ENCODE measurements at regions not wholly inside any gene's neighbourhood (a gene's known extent, or its start where the extent isn't known, plus 50 kb on each side); places are given as distances from the start of the nearest gene placed in this dataset.
"Not testable (repeated sequence)": the region's sequence is repeated elsewhere in the genome, so short reads cannot be mapped to it uniquely, and the experiment has no call there.

DNA sequence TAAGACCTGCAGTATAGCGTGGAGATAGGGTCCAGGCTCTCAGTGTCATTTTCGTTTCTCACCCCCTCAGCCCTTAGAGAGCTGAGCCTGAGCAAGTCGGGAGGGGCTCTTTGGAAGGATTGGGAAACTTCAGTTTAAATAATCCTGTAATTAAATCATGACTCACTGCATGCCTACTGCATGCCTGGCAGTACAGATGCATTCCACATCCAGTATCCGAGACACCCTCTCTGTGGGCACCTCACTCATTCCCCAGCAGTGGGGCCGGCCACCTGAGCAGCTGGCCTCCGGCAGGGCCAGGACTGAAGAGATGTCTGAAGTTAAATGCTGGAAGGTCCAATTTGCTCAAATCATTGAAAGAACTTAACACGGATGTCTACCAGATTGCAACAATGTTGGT is 316.6 kb downstream of the THBS2 start:
- ATAC-seq (ENCODE audit: low read depth): peak; percentile 97
- TF ChIP-seq, protein P1, sequence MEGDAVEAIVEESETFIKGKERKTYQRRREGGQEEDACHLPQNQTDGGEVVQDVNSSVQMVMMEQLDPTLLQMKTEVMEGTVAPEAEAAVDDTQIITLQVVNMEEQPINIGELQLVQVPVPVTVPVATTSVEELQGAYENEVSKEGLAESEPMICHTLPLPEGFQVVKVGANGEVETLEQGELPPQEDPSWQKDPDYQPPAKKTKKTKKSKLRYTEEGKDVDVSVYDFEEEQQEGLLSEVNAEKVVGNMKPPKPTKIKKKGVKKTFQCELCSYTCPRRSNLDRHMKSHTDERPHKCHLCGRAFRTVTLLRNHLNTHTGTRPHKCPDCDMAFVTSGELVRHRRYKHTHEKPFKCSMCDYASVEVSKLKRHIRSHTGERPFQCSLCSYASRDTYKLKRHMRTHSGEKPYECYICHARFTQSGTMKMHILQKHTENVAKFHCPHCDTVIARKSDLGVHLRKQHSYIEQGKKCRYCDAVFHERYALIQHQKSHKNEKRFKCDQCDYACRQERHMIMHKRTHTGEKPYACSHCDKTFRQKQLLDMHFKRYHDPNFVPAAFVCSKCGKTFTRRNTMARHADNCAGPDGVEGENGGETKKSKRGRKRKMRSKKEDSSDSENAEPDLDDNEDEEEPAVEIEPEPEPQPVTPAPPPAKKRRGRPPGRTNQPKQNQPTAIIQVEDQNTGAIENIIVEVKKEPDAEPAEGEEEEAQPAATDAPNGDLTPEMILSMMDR (IDR thresholded peaks at IDR 0.05; ENCODE audit: poor library complexity, severe bottlenecking): no peak
- Histone ChIP-seq H3K27ac (ENCODE audit: poor library complexity, severe bottlenecking) (peak overlapping the region; percentile 23), H3K9me3 (ENCODE audit: severe bottlenecking) (no peaks in the 10 kb centered on the region), H3K36me3 (ENCODE audit: low read depth) (no peaks in the 10 kb centered on the region), H3K4me3 (ENCODE audit: severe bottlenecking) (no peak overlapping the region), H3K27me3 (ENCODE audit: insufficient read depth, poor library complexity, severe bottlenecking) (no peaks in the 10 kb centered on the region), H3K4me1 (ENCODE audit: insufficient read depth, poor library complexity, severe bottlenecking) (peaks cover 18% of the 10 kb centered on the region)
- no peak for DNase-seq (ENCODE audit: low spot score)

DNA sequence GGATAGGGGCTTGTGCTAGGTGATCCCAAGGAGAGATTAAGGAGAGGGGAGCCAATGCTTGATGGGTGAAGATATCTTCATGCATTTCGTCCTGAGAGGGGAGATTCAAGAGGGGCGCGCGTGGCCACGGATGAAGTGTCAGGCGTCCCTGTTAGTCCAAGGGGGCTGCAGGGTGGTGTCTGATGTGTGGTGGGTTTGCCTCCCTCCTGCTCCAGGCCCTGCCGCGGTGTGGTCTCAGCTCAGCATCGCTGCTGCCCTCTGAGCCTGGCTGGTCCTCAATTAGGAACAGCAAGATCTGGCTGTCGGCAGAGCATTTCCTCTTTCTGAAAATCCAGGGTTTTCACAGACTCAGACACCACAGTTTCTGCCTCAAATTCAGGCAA is 318.0 kb downstream of the THBS2 start:
- DNase-seq (ENCODE audit: low spot score): no peak
- TF ChIP-seq, protein P1 (IDR thresholded peaks at IDR 0.05; ENCODE audit: poor library complexity, severe bottlenecking): no peak
- Histone ChIP-seq H3K27ac (ENCODE audit: poor library complexity, severe bottlenecking) (no peak overlapping the region), H3K4me1 (ENCODE audit: insufficient read depth, poor library complexity, severe bottlenecking) (peaks cover 18% of the 10 kb centered on the region), H3K9me3 (ENCODE audit: severe bottlenecking) (no peaks in the 10 kb centered on the region), H3K36me3 (ENCODE audit: low read depth) (no peaks in the 10 kb centered on the region), H3K27me3 (ENCODE audit: insufficient read depth, poor library complexity, severe bottlenecking) (no peaks in the 10 kb centered on the region), H3K4me3 (ENCODE audit: severe bottlenecking) (no peak overlapping the region)
- ATAC-seq (ENCODE audit: low read depth): no peak

DNA sequence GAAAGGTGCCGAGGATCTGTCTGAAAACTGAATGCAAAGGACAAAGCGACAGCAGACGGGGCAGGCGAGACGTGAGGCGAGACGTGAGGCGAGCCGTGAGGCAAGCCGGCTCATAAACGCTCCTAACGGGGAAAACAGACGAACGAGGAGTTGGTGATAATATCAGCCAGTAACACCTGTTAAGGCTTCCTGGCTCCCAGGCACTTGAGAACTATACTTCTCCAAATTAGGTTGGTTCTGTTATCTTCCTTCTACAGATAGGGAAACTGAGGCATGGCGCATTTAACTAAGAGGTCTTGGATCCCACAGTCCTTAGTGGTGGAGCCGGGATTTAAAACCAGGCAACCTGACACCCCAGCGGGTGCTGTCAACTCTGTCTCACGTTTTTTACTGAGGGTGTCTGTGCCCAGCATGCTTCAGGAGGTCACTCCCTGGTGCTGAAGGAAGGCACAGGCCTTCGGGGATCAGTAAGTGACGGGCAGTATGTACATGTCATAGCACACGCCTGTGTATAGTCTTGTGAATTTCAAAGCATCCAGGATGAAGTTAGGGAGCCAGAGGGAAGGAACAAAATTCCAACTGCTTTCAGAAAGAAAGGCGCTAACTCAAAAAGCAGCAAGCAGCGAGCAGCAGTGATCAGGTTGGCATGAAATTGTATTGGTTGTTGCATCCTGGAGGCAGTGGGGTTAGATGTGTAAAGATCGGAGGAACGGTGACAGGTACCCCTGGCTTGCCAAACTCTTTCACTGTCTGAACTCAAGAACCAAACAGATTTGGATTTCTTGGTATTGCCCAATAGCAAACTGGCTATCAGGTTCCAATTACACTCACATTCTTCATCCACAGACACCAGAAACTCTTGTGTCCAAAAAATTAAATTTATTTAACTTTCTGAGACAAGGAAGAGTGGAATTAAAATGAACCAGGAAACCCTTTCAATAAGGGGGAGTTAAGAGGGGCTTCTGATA is 318.7 kb downstream of the THBS2 start:
- Histone ChIP-seq H3K27me3 (ENCODE audit: insufficient read depth, poor library complexity, severe bottlenecking) (no peaks in the 10 kb centered on the region), H3K4me1 (ENCODE audit: insufficient read depth, poor library complexity, severe bottlenecking) (peaks cover 18% of the 10 kb centered on the region), H3K27ac (ENCODE audit: poor library complexity, severe bottlenecking) (no peak overlapping the region), H3K36me3 (ENCODE audit: low read depth) (no peaks in the 10 kb centered on the region), H3K4me3 (ENCODE audit: severe bottlenecking) (no peak overlapping the region), H3K9me3 (ENCODE audit: severe bottlenecking) (no peaks in the 10 kb centered on the region)
- no peak for DNase-seq (ENCODE audit: low spot score)
- TF ChIP-seq, protein P1 (IDR thresholded peaks at IDR 0.05; ENCODE audit: poor library complexity, severe bottlenecking): no peak
- no peak for ATAC-seq (ENCODE audit: low read depth)

DNA sequence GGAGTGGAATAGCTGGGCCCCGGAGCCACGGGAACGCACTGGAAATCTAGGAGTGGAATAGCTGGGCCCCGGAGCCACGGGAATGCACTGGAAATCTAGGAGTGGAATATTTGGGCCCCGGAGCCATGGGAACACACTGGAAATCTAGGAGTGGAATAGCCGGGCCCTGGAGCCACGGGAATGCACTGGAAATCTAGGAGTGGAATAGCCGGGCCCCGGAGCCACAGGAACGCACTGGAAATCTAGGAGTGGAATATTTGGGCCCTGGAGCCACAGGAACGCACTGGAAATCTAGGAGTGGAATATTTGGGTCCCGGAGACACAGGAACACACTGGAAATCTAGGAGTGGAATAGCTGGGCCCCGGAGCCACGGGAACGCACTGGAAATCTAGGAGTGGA is 321.5 kb downstream of the THBS2 start:
- ATAC-seq (ENCODE audit: low read depth); DNase-seq (ENCODE audit: low spot score); H3K4me1 ChIP-seq (ENCODE audit: insufficient read depth, poor library complexity, severe bottlenecking); H3K36me3 ChIP-seq (ENCODE audit: low read depth); H3K27ac ChIP-seq (ENCODE audit: poor library complexity, severe bottlenecking); H3K9me3 ChIP-seq (ENCODE audit: severe bottlenecking); H3K27me3 ChIP-seq (ENCODE audit: insufficient read depth, poor library complexity, severe bottlenecking); H3K4me3 ChIP-seq (ENCODE audit: severe bottlenecking): not testable (repeated sequence)

DNA sequence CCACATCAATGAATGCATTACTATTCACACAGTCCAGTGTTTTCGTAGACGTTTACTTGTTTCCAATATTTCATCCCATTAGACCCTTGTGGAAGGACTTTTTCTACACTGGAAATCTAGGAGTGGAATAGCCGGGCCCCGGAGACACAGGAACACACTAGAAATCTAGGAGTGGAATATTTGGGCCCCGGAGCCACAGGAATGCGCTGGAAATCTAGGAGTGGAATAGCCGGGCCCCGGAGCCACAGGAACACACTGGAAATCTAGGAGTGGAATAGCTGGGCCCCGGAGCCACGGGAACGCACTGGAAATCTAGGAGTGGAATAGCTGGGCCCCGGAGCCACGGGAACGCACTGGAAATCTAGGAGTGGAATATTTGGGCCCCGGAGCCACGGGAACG is 322.6 kb downstream of the THBS2 start:
- not testable (repeated sequence) for H3K27ac ChIP-seq (ENCODE audit: poor library complexity, severe bottlenecking); ATAC-seq (ENCODE audit: low read depth); H3K27me3 ChIP-seq (ENCODE audit: insufficient read depth, poor library complexity, severe bottlenecking); DNase-seq (ENCODE audit: low spot score); H3K4me3 ChIP-seq (ENCODE audit: severe bottlenecking); H3K4me1 ChIP-seq (ENCODE audit: insufficient read depth, poor library complexity, severe bottlenecking); H3K36me3 ChIP-seq (ENCODE audit: low read depth); H3K9me3 ChIP-seq (ENCODE audit: severe bottlenecking)

All from RWPE2 (cell line).